ENCODE measurements at regions not wholly inside any gene's neighbourhood (a gene's known extent, or its start where the extent isn't known, plus 50 kb on each side); places are given as distances from the start of the nearest gene placed in this dataset.

- TF ChIP-seq CTCF (conservative IDR thresholded peaks at IDR 0.05; ENCODE audit: low read depth, low read length): no peak
- H3K4me3 ChIP-seq (ENCODE audit: low read depth, low read length): no peak overlapping the region
- DNase-seq (ENCODE audit: low read depth): no peak
These were observed 132.0 kb downstream of the ZBTB18 start for GRCh38 chr1:244183037-244183436.

GRCh38 chr1:244186372-244186771, 135.3 kb downstream of the ZBTB18 start:
- no peak for TF ChIP-seq CTCF (conservative IDR thresholded peaks at IDR 0.05; ENCODE audit: low read depth, low read length)
- no peak for DNase-seq (ENCODE audit: low read depth)
- H3K4me3 ChIP-seq (ENCODE audit: low read depth, low read length): no peak overlapping the region

- no peak for TF ChIP-seq CTCF (conservative IDR thresholded peaks at IDR 0.05; ENCODE audit: low read depth, low read length)
- DNase-seq (ENCODE audit: low read depth): no peak
- no peak overlapping the region for H3K4me3 ChIP-seq (ENCODE audit: low read depth, low read length)
These were observed 136.2 kb downstream of the ZBTB18 start for GRCh38 chr1:244187310-244187709.

GRCh38 chr1:244191581-244191980, 140.5 kb downstream of the ZBTB18 start:
- TF ChIP-seq CTCF (conservative IDR thresholded peaks at IDR 0.05; ENCODE audit: low read depth, low read length): no peak
- no peak for DNase-seq (ENCODE audit: low read depth)
- H3K4me3 ChIP-seq (ENCODE audit: low read depth, low read length): no peak overlapping the region

- no peak for TF ChIP-seq CTCF (conservative IDR thresholded peaks at IDR 0.05; ENCODE audit: low read depth, low read length)
- no peak for DNase-seq (ENCODE audit: low read depth)
- no peak overlapping the region for H3K4me3 ChIP-seq (ENCODE audit: low read depth, low read length)
These were observed 141.2 kb downstream of the ZBTB18 start for GRCh38 chr1:244192325-244192724.

GRCh38 chr1:244196571-244197285, 145.6 kb downstream of the ZBTB18 start:
- TF ChIP-seq CTCF (conservative IDR thresholded peaks at IDR 0.05; ENCODE audit: low read depth, low read length): no peak
- no peak for DNase-seq (ENCODE audit: low read depth)
- H3K4me3 ChIP-seq (ENCODE audit: low read depth, low read length): no peak overlapping the region

- TF ChIP-seq CTCF (conservative IDR thresholded peaks at IDR 0.05; ENCODE audit: low read depth, low read length): no peak
- DNase-seq (ENCODE audit: low read depth): no peak
- H3K4me3 ChIP-seq (ENCODE audit: low read depth, low read length): no peak overlapping the region
These were observed 146.8 kb downstream of the ZBTB18 start for GRCh38 chr1:244197851-244198375.
